Endothelial cell of umbilical vein (primary cell): ENCODE measurements at regions not wholly inside any gene's neighbourhood (a gene's known extent, or its start where the extent isn't known, plus 50 kb on each side); places are given as distances from the start of the nearest gene placed in this dataset.

ENCODE experiments used
- BruUV-seq: library from RNA; stranded (reverse); fragments of 400-500 nt; replicated peaks from 2 replicates; lab custom pipeline; 2021; lab: Mats Ljungman, UMichigan
- CTCF ChIA-PET: fragments of 300-600, 350-600 bp; sonication (Branson Sonifier 250); formaldehyde crosslinking; loops from one replicate; lab custom pipeline; 2021; ENCODE audit warnings: antibody characterized with exemption, inconsistent platforms; lab: Charles Lee
- POLR2A ChIA-PET: fragments of 300-600, 350-600 bp; sonication (Branson Sonifier 250); formaldehyde crosslinking; loops from one replicate; lab custom pipeline; 2021; ENCODE audit warnings: antibody characterized with exemption, inconsistent platforms; lab: Charles Lee
- DNase-seq: peaks from one replicate; pipeline ENCODE4 v3.0.0-alpha.2; 2011; ENCODE audit warnings: low read depth, low spot score
- FAIRE-seq: peaks from 2 replicates; lab custom pipeline; 2011; peaks lifted over from hg19 to GRCh38; lab: Jason Lieb, UNC
- H2AFZ ChIP-seq: 2 replicates; pipeline ENCODE4 v1.6.0; 2012; ENCODE audit warnings: low read depth, low read length, control low read depth, inconsistent platforms
- H3K27ac ChIP-seq: 2 replicates; pipeline ENCODE4 v1.5.1; 2011; ENCODE audit warnings: low read depth, mild to moderate bottlenecking, control low read depth, low read length, moderate library complexity; ENCODE audit not compliant: insufficient read depth
- H3K27me3 ChIP-seq, 2 experiments: 2 replicates each; pipeline versions ENCODE4 v1.6.0 to v1.6.1; 2011; ENCODE audit warnings: low read length in 2 of 2, mixed read lengths in 1 of 2; ENCODE audit not compliant: control insufficient read depth in 2 of 2, insufficient read depth in 2 of 2
- H3K36me3 ChIP-seq, 2 experiments: 2 replicates in 1 of 2; 3 replicates in 1 of 2; pipeline ENCODE4 v1.5.1; 2011; ENCODE audit warnings: low read length in 2 of 2, mild to moderate bottlenecking in 1 of 2, moderate library complexity in 1 of 2; ENCODE audit not compliant: control insufficient read depth in 2 of 2, insufficient read depth in 2 of 2; ENCODE audit errors: extremely low read depth in 1 of 2
- H3K4me1 ChIP-seq: 3 replicates; pipeline ENCODE4 v1.5.1; 2011; ENCODE audit warnings: mild to moderate bottlenecking, low read length; ENCODE audit not compliant: control insufficient read depth, insufficient read depth; ENCODE audit errors: extremely low read depth
- H3K4me2 ChIP-seq: 2 replicates; pipeline ENCODE4 v1.6.1; 2011; ENCODE audit warnings: low read length, control low read depth, mixed read lengths; ENCODE audit not compliant: insufficient read depth
- H3K4me3 ChIP-seq, 3 experiments: fragments of 200-600 bp in 1 of 3; sonication (generic), shearing (Covaris generic) in 1 of 3; replicated peaks in 1 of 3; 2 replicates each; pipeline ENCODE4 v1.5.1; 2011 to 2016; ENCODE audit warnings: control low read depth in 3 of 3, low read length in 3 of 3, mild to moderate bottlenecking in 2 of 3, inconsistent platforms in 1 of 3, low read depth in 1 of 3, moderate library complexity in 1 of 3; ENCODE audit not compliant: insufficient read depth in 1 of 3
- H3K79me2 ChIP-seq: 2 replicates; pipeline ENCODE4 v1.6.0; 2012; ENCODE audit warnings: low read length, inconsistent platforms; ENCODE audit not compliant: control insufficient read depth, insufficient read depth
- H3K9ac ChIP-seq: replicated peaks from 2 replicates; pipeline ENCODE3; 2011; ENCODE audit warnings: low read length, control low read depth; ENCODE audit not compliant: insufficient read depth; ENCODE audit errors: extremely low read depth
- H3K9me1 ChIP-seq: replicated peaks from 3 replicates; pipeline ENCODE4 v1.6.0; 2011; ENCODE audit warnings: mild to moderate bottlenecking, low read length; ENCODE audit not compliant: control insufficient read depth, insufficient read depth; ENCODE audit errors: extremely low read depth
- H3K9me3 ChIP-seq: replicated peaks from 2 replicates; pipeline ENCODE4 v1.5.1; 2012; ENCODE audit warnings: low read length, inconsistent platforms; ENCODE audit not compliant: control insufficient read depth, insufficient read depth
- H4K20me1 ChIP-seq: replicated peaks from 2 replicates; pipeline ENCODE3; 2011; ENCODE audit warnings: mild to moderate bottlenecking, low read length; ENCODE audit not compliant: control insufficient read depth, insufficient read depth; ENCODE audit errors: extremely low read depth
- FOS ChIP-seq: IDR thresholded peaks from 2 replicates; pipeline ENCODE4 v1.6.1; 2011; ENCODE audit warnings: mild to moderate bottlenecking, low read length, moderate library complexity, borderline replicate concordance; ENCODE audit not compliant: insufficient read depth
- GATA2 ChIP-seq: IDR thresholded peaks from 2 replicates; pipeline ENCODE4 v1.7.0; 2011; ENCODE audit warnings: low read depth, mild to moderate bottlenecking, moderate library complexity, mixed read lengths, low read length; ENCODE audit not compliant: insufficient read length, insufficient read depth
- JUN ChIP-seq: IDR thresholded peaks from 2 replicates; pipeline ENCODE4 v1.6.1; 2011; ENCODE audit warnings: borderline replicate concordance, low read depth; ENCODE audit not compliant: insufficient read length, insufficient read depth
- MYC ChIP-seq: IDR thresholded peaks from one replicate; pipeline ENCODE4 v1.6.1; 2011; ENCODE audit warnings: mild to moderate bottlenecking, low read depth, low read length
- POLR2A ChIP-seq: IDR thresholded peaks from 2 replicates; pipeline ENCODE4 v1.6.1; 2012; ENCODE audit warnings: low read depth, mild to moderate bottlenecking, control low read depth, low read length
- POLR2AphosphoS5 ChIP-seq: IDR thresholded peaks from 2 replicates; pipeline ENCODE4 v1.6.1; 2012; ENCODE audit warnings: low read depth, mild to moderate bottlenecking, control low read depth, low read length, moderate library complexity; ENCODE audit not compliant: insufficient read depth
- dilution Hi-C: fragments of 300-500 bp; cut with MboI; formaldehyde crosslinking; loops from one replicate; pipeline ENCODE4 v1.15.0; 2019; ENCODE audit warnings: low sequenced_read_pairs; ENCODE audit not compliant: extremely low pct_ligation_motif_present
- intact Hi-C: fragments of 100-400 bp; cut with micrococcal nuclease; formaldehyde crosslinking; loops from one replicate; pipeline ENCODE4 v1.10.0; 2022
- TF ChIP-seq, protein P1 (sequence below), 2 donors: IDR thresholded peaks; 1 replicate in 1 of 2; 2 replicates in 1 of 2; pipeline ENCODE4 v1.5.1; 2011; ENCODE audit warnings: low read length in 2 of 2, mild to moderate bottlenecking in 2 of 2, moderate library complexity in 2 of 2, control low read depth in 1 of 2, inconsistent platforms in 1 of 2, low read depth in 1 of 2; ENCODE audit not compliant: insufficient read depth in 1 of 2; ENCODE audit errors: extremely low read depth in 1 of 2
- TF ChIP-seq, protein P2 (sequence below): IDR thresholded peaks from 2 replicates; pipeline ENCODE4 v1.6.1; 2011; ENCODE audit not compliant: insufficient read depth, insufficient read length

DNA sequence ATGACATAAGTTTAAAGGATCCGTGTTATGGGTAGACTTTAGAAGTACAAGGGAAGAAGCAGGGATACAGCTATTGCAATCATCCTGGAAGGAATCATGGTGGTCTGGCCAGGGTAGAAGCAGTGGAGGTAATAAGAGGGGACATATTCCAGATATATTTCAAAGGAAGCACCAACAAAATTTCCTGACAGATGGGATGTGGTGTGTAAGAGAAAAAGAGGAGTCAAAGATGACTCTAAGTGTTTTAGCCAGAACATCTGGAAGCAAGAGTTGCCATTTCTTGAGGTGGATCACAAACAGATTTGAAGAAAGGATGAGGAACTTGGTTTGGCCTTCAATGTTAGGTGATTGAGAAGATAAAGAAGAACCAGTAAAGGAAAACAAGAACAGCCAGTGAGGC lies 133.1 kb upstream of the CTAGE1 start:
- POLR2A ChIA-PET, result no interaction called here
- DNase-seq, result no peak
- TF ChIP-seq GATA2, result peak; percentile 75
- TF ChIP-seq MYC, result no peak
- intact Hi-C loops, result loop anchor here (1.0 to 5.0 kb wide), 2 partner anchors 8 to 34 kb away; no protein-coding TSS in a partner anchor
- peak overlapping the region; percentile 79 for H3K27ac ChIP-seq
- FAIRE-seq, result no peak
- CTCF ChIA-PET, result no interaction called here
- dilution Hi-C loops, result no loop called here
- peak overlapping the region; percentile 59 for H3K9ac ChIP-seq
- no TSS peak for BruUV-seq
- H3K36me3 ChIP-seq, result no peaks in the 10 kb centered on the region
- no peaks in the 10 kb centered on the region for H3K9me3 ChIP-seq
- no peak overlapping the region for H2AFZ ChIP-seq
- H3K4me3 ChIP-seq, result no peak overlapping the region
- peak overlapping the region; percentile 45 for H3K4me2 ChIP-seq
- peaks cover 27% of the 10 kb centered on the region for H3K4me1 ChIP-seq
- H3K9me1 ChIP-seq, result no peaks in the 10 kb centered on the region
- no peaks in the 10 kb centered on the region for H4K20me1 ChIP-seq
- H3K27me3 ChIP-seq, result no peaks in the 10 kb centered on the region
- H3K79me2 ChIP-seq, result no peaks in the 10 kb centered on the region

DNA sequence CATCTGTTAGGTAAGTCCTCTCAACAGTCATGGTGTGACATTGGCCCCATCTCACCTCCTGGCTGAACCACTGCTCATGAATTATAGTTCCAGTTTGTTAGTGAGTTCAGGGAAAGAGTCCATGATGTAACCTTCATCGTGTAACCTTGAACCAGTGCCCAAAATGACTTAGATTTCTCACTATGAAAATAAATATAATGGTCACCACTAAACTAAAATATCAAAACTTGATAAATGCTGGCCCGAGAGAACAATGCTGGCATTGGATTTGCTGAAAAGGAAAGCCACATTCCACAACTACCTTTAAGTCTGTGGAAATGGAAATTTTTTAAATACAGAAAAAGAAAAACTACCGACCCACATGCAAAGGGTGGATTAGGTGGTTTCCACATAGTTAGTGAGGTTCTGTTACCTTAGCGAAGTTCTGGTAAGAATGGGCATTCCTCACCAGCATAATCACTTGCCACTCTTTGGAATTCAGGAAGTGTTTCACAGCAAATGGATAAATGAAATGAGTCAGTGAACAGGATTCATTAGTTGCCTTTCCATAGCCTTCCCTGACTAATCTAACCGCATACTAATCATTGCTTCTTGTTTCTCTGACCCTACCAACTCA lies 133.9 kb upstream of the CTAGE1 start:
- Histone ChIP-seq H3K4me3 (no peak overlapping the region), H3K4me1 (peaks cover 31% of the 10 kb centered on the region), H3K79me2 (no peaks in the 10 kb centered on the region), H3K27ac (peak overlapping the region; percentile 79), H3K4me2 (peak overlapping the region; percentile 68), H3K27me3 (no peaks in the 10 kb centered on the region), H3K9ac (peak overlapping the region; percentile 59), H3K36me3 (no peaks in the 10 kb centered on the region), H4K20me1 (no peaks in the 10 kb centered on the region), H2AFZ (no peak overlapping the region), H3K9me1 (no peaks in the 10 kb centered on the region), H3K9me3 (no peaks in the 10 kb centered on the region)
- dilution Hi-C loops (no loop called here), intact Hi-C loops (loop anchor here (1.0 to 5.0 kb wide), 2 partner anchors 8 to 34 kb away; no protein-coding TSS in a partner anchor)
- TSS peak; percentile 84 for BruUV-seq
- CTCF ChIA-PET, result no interaction called here
- DNase-seq (peak; percentile 92), FAIRE-seq (peak; percentile 84)
- POLR2A ChIA-PET, result no interaction called here
- TF ChIP-seq, protein P1, sequence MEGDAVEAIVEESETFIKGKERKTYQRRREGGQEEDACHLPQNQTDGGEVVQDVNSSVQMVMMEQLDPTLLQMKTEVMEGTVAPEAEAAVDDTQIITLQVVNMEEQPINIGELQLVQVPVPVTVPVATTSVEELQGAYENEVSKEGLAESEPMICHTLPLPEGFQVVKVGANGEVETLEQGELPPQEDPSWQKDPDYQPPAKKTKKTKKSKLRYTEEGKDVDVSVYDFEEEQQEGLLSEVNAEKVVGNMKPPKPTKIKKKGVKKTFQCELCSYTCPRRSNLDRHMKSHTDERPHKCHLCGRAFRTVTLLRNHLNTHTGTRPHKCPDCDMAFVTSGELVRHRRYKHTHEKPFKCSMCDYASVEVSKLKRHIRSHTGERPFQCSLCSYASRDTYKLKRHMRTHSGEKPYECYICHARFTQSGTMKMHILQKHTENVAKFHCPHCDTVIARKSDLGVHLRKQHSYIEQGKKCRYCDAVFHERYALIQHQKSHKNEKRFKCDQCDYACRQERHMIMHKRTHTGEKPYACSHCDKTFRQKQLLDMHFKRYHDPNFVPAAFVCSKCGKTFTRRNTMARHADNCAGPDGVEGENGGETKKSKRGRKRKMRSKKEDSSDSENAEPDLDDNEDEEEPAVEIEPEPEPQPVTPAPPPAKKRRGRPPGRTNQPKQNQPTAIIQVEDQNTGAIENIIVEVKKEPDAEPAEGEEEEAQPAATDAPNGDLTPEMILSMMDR (IDR thresholded peaks at IDR 0.05; ENCODE audit: extremely low read depth in 1 of 2, insufficient read depth in 1 of 2, low read depth in 1 of 2, low read length in 2 of 2), result no peak
- peak; percentile 35 for TF ChIP-seq POLR2A
- TF ChIP-seq GATA2, result peak; percentile 50
- TF ChIP-seq, protein P2, sequence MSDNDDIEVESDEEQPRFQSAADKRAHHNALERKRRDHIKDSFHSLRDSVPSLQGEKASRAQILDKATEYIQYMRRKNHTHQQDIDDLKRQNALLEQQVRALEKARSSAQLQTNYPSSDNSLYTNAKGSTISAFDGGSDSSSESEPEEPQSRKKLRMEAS, result no peak
- peak; percentile 99 for TF ChIP-seq FOS
- TF ChIP-seq POLR2AphosphoS5, result peak; percentile 69
- peak; percentile 93 for TF ChIP-seq JUN
